A549 (cell line): ENCODE measurements at regions not wholly inside any gene's neighbourhood (a gene's known extent, or its start where the extent isn't known, plus 50 kb on each side); places are given as distances from the start of the nearest gene placed in this dataset.

Experiments used
- ATAC-seq, 2 experiments: fragments of 200-7000 bp in 1 of 2; fragments of >200 bp in 1 of 2; cut with Nextera tagmentation in 1 of 2; cut with Tn5 transposase in 1 of 2; 3 replicates each; pipeline versions ENCODE4 v1.8.0 to v1.9.1; 2018 to 2020; ENCODE audit warnings: mild to moderate bottlenecking in 1 of 2, moderate library complexity in 1 of 2
- CTCF ChIA-PET: fragments of 300-600 bp; sonication (Branson Sonifier 250); formaldehyde crosslinking; extraction: SDS; loops from one replicate; lab custom pipeline; 2021; ENCODE audit warnings: antibody characterized with exemption, inconsistent platforms; lab: Yijun Ruan, JAX
- POLR2A ChIA-PET: fragments of 350-600 bp; formaldehyde crosslinking; extraction: SDS; loops from one replicate; lab custom pipeline; 2021; ENCODE audit warnings: antibody characterized with exemption, inconsistent platforms; lab: Yijun Ruan, JAX
- DNase-seq, 2 experiments: peaks; one replicate each; pipeline versions ENCODE4 v3.0.0 to v3.0.0-alpha.2; 2011 to 2016; ENCODE audit warnings: low read depth in 1 of 2, low spot score in 1 of 2
- FAIRE-seq: peaks from 2 replicates; lab custom pipeline; 2011; peaks lifted over from hg19 to GRCh38; lab: Jason Lieb, UNC
- H3K27ac ChIP-seq, 2 experiments: fragments of >200 bp; sonication (Bioruptor Twin); formaldehyde crosslinking; 3 replicates each; pipeline ENCODE4 v1.5.1; 2016 to 2017
- H3K4me1 ChIP-seq: fragments of >200 bp; sonication (Bioruptor Twin); formaldehyde crosslinking; 3 replicates; pipeline ENCODE4 v1.6.1; 2016
- H3K4me2 ChIP-seq: fragments of >200 bp; sonication (Bioruptor Twin); formaldehyde crosslinking; 3 replicates; pipeline ENCODE4 v1.6.1; 2016
- H3K4me3 ChIP-seq: fragments of >200 bp; sonication (Bioruptor Twin); formaldehyde crosslinking; 3 replicates; pipeline ENCODE4 v1.5.1; 2016
- H3K9me3 ChIP-seq: fragments of >200 bp; sonication (Bioruptor Twin); formaldehyde crosslinking; 3 replicates; pipeline ENCODE4 v1.6.1; 2016
- CBX2 ChIP-seq: fragments of 200-600 bp; sonication (generic); IDR thresholded peaks from 2 replicates; pipeline ENCODE4 v1.6.1; 2016; ENCODE audit warnings: low read depth, mild to moderate bottlenecking, borderline replicate concordance
- CBX8 ChIP-seq: fragments of 200-600 bp; sonication (generic); IDR thresholded peaks from 2 replicates; pipeline ENCODE4 v1.6.1; 2016
- CHD2 ChIP-seq: fragments of 150-350 bp; IDR thresholded peaks from 2 replicates; pipeline ENCODE4 v1.6.1; 2014; ENCODE audit warnings: low read length; ENCODE audit not compliant: partially characterized antibody
- CHD4 ChIP-seq: fragments of 200-600 bp; sonication (generic); IDR thresholded peaks from 2 replicates; pipeline ENCODE4 v1.6.1; 2016; ENCODE audit warnings: antibody characterized with exemption, mild to moderate bottlenecking, borderline replicate concordance
- CTCF ChIP-seq: fragments of >200 bp; sonication (Bioruptor Twin); formaldehyde crosslinking; IDR thresholded peaks from 3 replicates; pipeline ENCODE4 v1.5.1; 2016
- E2F6 ChIP-seq: IDR thresholded peaks from 2 replicates; pipeline ENCODE4 v1.6.1; 2012; ENCODE audit warnings: low read depth, borderline replicate concordance
- EP300 ChIP-seq, 2 experiments: fragments of >200 bp; sonication (Bioruptor Twin); formaldehyde crosslinking; IDR thresholded peaks; 2 replicates in 1 of 2; 3 replicates in 1 of 2; pipeline ENCODE4 v1.6.1; 2016 to 2017
- ESRRA ChIP-seq: fragments of 150-350 bp; IDR thresholded peaks from 2 replicates; pipeline ENCODE4 v1.6.1; 2014; ENCODE audit warnings: mild to moderate bottlenecking, low read length, borderline replicate concordance
- FOSB ChIP-seq: fragments of 250-450 bp; sonication (Bioruptor Pico); IDR thresholded peaks from 2 replicates; pipeline ENCODE4 v1.5.0; 2020; ENCODE audit warnings: mild to moderate bottlenecking, moderate library complexity
- GATA3 ChIP-seq: IDR thresholded peaks from 2 replicates; pipeline ENCODE4 v1.6.1; 2012; ENCODE audit warnings: borderline replicate concordance
- HDAC2 ChIP-seq: fragments of 200-600 bp; sonication (generic); IDR thresholded peaks from 2 replicates; pipeline ENCODE4 v1.6.1; 2016
- HES2 ChIP-seq: fragments of >200 bp; sonication (Bioruptor Twin); formaldehyde crosslinking; IDR thresholded peaks from 2 replicates; pipeline ENCODE4 v1.6.1; 2016
- HMGXB4 ChIP-seq: fragments of 250-450 bp; sonication (Bioruptor Pico); IDR thresholded peaks from 2 replicates; pipeline ENCODE4 v1.5.0; 2021; ENCODE audit warnings: mild to moderate bottlenecking, moderate library complexity, borderline replicate concordance
- HOXB5 ChIP-seq: fragments of 250-450 bp; sonication (Bioruptor Pico); IDR thresholded peaks from 2 replicates; pipeline ENCODE4 v1.5.0; 2020; ENCODE audit warnings: mild to moderate bottlenecking, moderate library complexity
- JUNB ChIP-seq: fragments of >200 bp; sonication (Bioruptor Twin); formaldehyde crosslinking; IDR thresholded peaks from 2 replicates; pipeline ENCODE4 v1.6.1; 2016
- KDM1A ChIP-seq: fragments of 200-600 bp; sonication (generic); IDR thresholded peaks from 2 replicates; pipeline ENCODE4 v1.6.1; 2016; ENCODE audit warnings: low read depth, mild to moderate bottlenecking
- KDM5A ChIP-seq: fragments of 200-600 bp; sonication (generic); IDR thresholded peaks from 2 replicates; pipeline ENCODE4 v1.6.1; 2016; ENCODE audit warnings: antibody characterized with exemption, mild to moderate bottlenecking
- MYC ChIP-seq: IDR thresholded peaks from 2 replicates; pipeline ENCODE4 v1.6.1; 2012; ENCODE audit warnings: mild to moderate bottlenecking, inconsistent platforms, low read length, improper control_type of control experiment, borderline replicate concordance
- NFE2L2 ChIP-seq: fragments of 150-350 bp; conservative IDR thresholded peaks from 2 replicates; pipeline ENCODE4 v1.6.1; 2014; ENCODE audit warnings: low read length
- NR3C1 ChIP-seq: fragments of >200 bp; sonication (Bioruptor Twin); formaldehyde crosslinking; IDR thresholded peaks from 3 replicates; pipeline ENCODE4 v1.6.1; 2017
- POLR2AphosphoS2 ChIP-seq: conservative IDR thresholded peaks from 2 replicates; pipeline ENCODE4 v1.6.1; 2012; ENCODE audit warnings: low read length, improper control_type of control experiment, inconsistent platforms
- RCOR1 ChIP-seq: fragments of 150-350 bp; IDR thresholded peaks from 2 replicates; pipeline ENCODE4 v1.6.1; 2014; ENCODE audit warnings: antibody characterized with exemption, low read length, low read depth
- REST ChIP-seq: fragments of 200-600 bp; sonication (generic); IDR thresholded peaks from 2 replicates; pipeline ENCODE4 v1.6.1; 2016; ENCODE audit warnings: antibody characterized with exemption, mild to moderate bottlenecking, moderate library complexity
- RFX5 ChIP-seq: fragments of 450-650 bp; IDR thresholded peaks from 2 replicates; pipeline ENCODE4 v1.7.1; 2014; ENCODE audit warnings: antibody characterized with exemption, mild to moderate bottlenecking, moderate library complexity
- RNF2 ChIP-seq: fragments of 200-600 bp; sonication (generic); IDR thresholded peaks from 2 replicates; pipeline ENCODE4 v1.6.1; 2016; ENCODE audit warnings: low read depth, mild to moderate bottlenecking, antibody characterized with exemption, moderate library complexity, borderline replicate concordance
- TFCP2L1 ChIP-seq: fragments of 250-450 bp; sonication (Bioruptor Pico); IDR thresholded peaks from 2 replicates; pipeline ENCODE4 v1.5.0; 2021; ENCODE audit warnings: mild to moderate bottlenecking
- TP53 ChIP-seq: fragments of 250-450 bp; sonication (Bioruptor Pico); IDR thresholded peaks from 2 replicates; pipeline ENCODE4 v1.5.0; 2021; ENCODE audit warnings: mild to moderate bottlenecking, moderate library complexity
- ZFP36 ChIP-seq: fragments of 450-650 bp; IDR thresholded peaks from 2 replicates; pipeline ENCODE4 v1.6.1; 2014; ENCODE audit warnings: borderline replicate concordance; ENCODE audit not compliant: partially characterized antibody
- ZNF302 ChIP-seq: fragments of 250-450 bp; sonication (Bioruptor Pico); IDR thresholded peaks from 2 replicates; pipeline ENCODE4 v1.9.0; 2021; ENCODE audit warnings: inconsistent platforms, mild to moderate bottlenecking, moderate library complexity
- ZSCAN20 ChIP-seq: fragments of 250-450 bp; sonication (Bioruptor Pico); IDR thresholded peaks from 2 replicates; pipeline ENCODE4 v1.8.0; 2022; ENCODE audit warnings: mild to moderate bottlenecking, moderate library complexity
- WGBS: methylation state at CpG from one replicate; pipeline ENCODE4 v1.1.6; 2017; ENCODE audit errors: missing lambda C conversion rate; 5-methylcytosine and 5-hydroxymethylcytosine counted together

- 71% methylated on average over 1 of the region's 1 CpG for WGBS
- H3K4me3 ChIP-seq, result no peak overlapping the region
- no peak overlapping the region for H3K27ac ChIP-seq
- no peak overlapping the region for H3K4me2 ChIP-seq
- DNase-seq (no peak), ATAC-seq (no peak), FAIRE-seq (no peak)
- CTCF ChIA-PET, result no interaction called here
- TF ChIP-seq NFE2L2 (no peak), MYC (no peak), HDAC2 (no peak), RFX5 (no peak), ZNF302 (CRISPR knock-in tag) (no peak), RNF2 (no peak), CHD4 (no peak), JUNB (no peak), GATA3 (no peak), EP300 (IDR thresholded peaks at IDR 0.05) (no peak), TP53 (CRISPR knock-in tag) (no peak), HOXB5 (CRISPR knock-in tag) (no peak), CTCF (no peak)
- POLR2A ChIA-PET, result no interaction called here
- H3K9me3 ChIP-seq, result no peaks in the 10 kb centered on the region
- no peaks in the 10 kb centered on the region for H3K4me1 ChIP-seq
Measured at GRCh38 chr3:159149633-159150032, 347.8 kb downstream of the MFSD1 start.

DNA sequence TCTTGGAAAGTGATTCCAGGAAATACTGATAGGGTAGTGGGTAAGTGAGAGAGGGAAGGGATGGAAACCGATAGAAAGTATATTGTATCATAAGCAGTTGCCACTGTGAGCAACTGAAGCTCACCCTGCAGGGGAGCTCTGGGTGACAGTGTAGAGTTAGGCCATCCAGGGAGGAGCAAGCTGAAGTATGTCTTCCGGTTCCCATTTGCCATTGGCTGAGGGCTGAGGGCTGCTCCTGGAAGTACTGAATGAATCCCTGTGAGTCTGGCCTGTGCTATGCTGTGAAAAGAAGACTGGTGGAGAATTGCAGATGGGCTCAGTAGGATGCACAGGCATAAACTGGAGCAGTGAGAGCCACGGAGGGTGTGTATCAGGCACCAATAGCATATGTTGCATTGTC lies 348.3 kb downstream of the MFSD1 start:
- ATAC-seq (no peak; a peak in 2 of 6 replicates), DNase-seq (no peak), FAIRE-seq (no peak)
- Histone ChIP-seq H3K4me3 (no peak overlapping the region), H3K4me1 (no peaks in the 10 kb centered on the region), H3K4me2 (no peak overlapping the region), H3K9me3 (no peaks in the 10 kb centered on the region), H3K27ac (no peak overlapping the region)
- POLR2A ChIA-PET, result no interaction called here
- 67% methylated on average over 3 of the region's 3 CpGs for WGBS
- TF ChIP-seq ESRRA, result no peak
- TF ChIP-seq CBX8, result no peak
- TF ChIP-seq CHD2, result no peak
- no peak for TF ChIP-seq TFCP2L1
- no peak for TF ChIP-seq FOSB
- TF ChIP-seq ZSCAN20 (CRISPR knock-in tag), result no peak
- TF ChIP-seq HOXB5 (CRISPR knock-in tag), result no peak
- TF ChIP-seq KDM1A, result no peak
- TF ChIP-seq REST, result no peak
- no peak for TF ChIP-seq NR3C1
- TF ChIP-seq E2F6, result no peak
- TF ChIP-seq POLR2AphosphoS2, result no peak
- TF ChIP-seq HMGXB4, result no peak
- no peak for TF ChIP-seq KDM5A
- no peak for TF ChIP-seq ZFP36
- TF ChIP-seq CBX2, result no peak
- no peak for TF ChIP-seq RCOR1
- TF ChIP-seq HES2, result no peak
- CTCF ChIA-PET, result no interaction called here
